IPS-18c (cell line): ENCODE measurements at regions not wholly inside any gene's neighbourhood (a gene's known extent, or its start where the extent isn't known, plus 50 kb on each side); places are given as distances from the start of the nearest gene placed in this dataset.

Experiments used
- H3K4me3 ChIP-seq: 2 replicates; pipeline ENCODE4 v1.7.0; 2013; ENCODE audit warnings: low read depth, mild to moderate bottlenecking, low read length, moderate library complexity; ENCODE audit not compliant: insufficient read depth
- H3K9me3 ChIP-seq: one replicate; pipeline ENCODE4 v1.6.1; 2013; ENCODE audit warnings: mild to moderate bottlenecking, low read length, moderate library complexity; ENCODE audit not compliant: control insufficient read depth, insufficient read depth

DNA sequence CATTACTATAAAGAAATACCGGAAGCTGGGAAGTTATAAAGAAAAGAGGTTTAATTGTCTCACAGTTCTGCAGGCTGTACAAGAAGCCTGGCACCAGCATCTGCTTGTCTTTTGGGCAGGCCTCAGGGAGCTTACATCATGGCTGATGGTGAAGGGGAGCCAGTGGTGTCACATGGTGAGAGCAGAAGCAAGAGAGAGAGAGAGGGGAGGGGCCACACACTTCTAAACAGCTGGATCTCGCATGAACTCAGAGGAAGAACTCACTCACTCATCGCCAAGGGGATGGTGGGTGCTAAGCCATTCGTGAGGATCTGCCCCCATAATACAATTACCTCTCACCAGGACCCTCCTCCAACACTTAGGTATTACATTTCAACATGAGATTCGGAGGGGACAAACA is 51.8 kb upstream of the ANKRD34C start:
- no peaks in the 10 kb centered on the region for H3K9me3 ChIP-seq
- no peak overlapping the region for H3K4me3 ChIP-seq

DNA sequence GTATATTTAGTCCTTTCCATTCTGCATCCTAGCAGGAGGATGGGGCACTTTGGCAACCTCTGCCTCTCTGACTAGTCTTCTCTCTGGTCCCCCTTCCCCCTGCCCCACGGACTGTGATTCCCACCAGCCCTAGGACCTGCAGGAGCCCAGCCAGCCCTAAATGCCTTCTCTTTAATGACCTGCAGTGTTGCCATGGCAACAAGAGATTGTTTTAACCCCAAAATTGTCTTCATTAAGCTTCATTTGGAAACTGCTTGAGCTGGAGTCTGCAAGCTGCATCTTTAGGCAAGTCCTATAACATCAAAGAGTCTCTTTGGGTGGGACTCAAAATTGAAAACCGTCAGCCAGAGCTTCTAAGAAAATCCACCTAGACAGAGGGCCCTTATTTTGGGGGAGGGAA is 59.7 kb upstream of the ANKRD34C start:
- Histone ChIP-seq H3K4me3 (no peak overlapping the region), H3K9me3 (peaks cover 2% of the 10 kb centered on the region)

DNA sequence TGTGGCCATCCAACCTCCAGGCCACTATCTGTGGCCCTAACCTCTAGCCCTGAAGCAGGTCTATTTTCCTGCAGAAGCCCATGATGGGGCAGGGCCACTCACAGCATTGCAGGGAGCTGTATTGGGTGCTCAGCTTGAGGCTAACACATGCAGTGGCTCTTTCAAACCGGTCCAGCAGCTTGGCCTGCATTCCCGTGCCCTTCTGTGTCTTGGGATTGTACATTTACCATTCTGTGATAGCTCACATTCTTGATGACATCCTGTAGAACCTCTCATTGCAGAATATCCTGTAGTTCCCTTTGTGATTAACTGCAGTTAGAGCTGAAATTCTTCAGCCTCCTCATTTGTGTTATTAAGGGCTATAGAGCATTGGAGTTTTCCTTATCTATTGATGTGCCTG is 60.8 kb upstream of the ANKRD34C start:
- Histone ChIP-seq H3K4me3 (no peak overlapping the region), H3K9me3 (peaks cover 2% of the 10 kb centered on the region)

DNA sequence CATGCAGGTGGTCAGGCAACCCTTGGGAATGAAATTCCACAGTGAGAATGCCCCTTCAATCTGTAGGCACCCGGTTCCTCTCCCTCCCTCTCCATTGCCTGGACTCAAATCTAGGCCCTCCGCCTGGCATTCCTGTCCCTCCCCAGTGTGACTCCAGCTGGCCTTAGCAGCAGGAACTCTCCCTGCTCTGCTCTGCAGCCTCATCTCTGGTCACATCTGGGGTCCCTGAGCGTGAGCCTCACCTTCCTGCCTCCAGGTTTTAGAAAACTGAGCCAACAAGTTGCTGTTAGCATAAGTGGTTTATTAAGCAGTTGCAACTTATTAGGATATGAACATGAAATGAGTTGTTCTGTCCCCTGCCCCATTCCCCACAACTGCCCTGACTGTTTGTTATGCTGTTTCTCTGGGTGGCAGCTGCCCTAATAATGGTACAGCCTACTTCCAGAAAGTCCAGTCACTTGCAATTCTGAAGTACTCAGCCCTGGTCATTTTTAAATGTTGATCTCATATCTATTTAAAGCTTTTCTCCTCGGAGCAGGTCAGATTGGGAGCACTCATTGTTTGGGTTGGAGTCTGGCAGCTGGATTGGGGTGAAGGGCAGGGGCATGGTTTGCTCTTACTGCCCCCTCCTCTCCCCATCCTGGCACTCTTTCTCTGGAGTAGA is 63.0 kb upstream of the ANKRD34C start:
- H3K4me3 ChIP-seq = no peak overlapping the region
- peaks cover 2% of the 10 kb centered on the region for H3K9me3 ChIP-seq

DNA sequence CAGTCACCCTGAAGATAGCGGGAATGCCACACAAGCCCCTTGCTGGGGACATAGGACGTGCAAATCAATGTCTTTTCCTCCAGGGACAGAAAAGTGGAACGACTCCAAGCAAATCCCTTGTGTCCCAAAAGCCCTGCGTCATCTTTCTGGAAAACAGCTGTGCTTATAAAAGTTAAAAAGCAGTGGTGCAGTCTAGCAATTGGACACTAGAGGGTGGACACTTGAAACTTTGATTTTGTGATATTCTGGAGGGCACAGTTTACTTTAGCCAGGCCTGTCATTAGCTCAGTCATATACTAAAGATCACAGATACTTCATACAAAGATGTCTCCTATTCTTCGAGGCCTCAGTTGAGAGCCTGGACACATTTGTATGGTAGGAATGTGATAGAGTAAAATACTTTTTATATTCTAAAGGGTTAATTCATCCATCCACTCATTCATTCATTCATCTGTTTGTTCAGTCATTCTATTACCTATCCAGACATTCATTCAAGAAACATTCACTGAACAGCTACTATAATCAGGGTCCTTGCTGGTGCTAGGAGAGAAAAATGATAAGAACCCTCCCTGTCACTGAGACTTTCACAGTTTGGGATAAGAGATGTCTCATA is 63.8 kb upstream of the ANKRD34C start:
- Histone ChIP-seq H3K4me3 (no peak overlapping the region), H3K9me3 (peaks cover 2% of the 10 kb centered on the region)

DNA sequence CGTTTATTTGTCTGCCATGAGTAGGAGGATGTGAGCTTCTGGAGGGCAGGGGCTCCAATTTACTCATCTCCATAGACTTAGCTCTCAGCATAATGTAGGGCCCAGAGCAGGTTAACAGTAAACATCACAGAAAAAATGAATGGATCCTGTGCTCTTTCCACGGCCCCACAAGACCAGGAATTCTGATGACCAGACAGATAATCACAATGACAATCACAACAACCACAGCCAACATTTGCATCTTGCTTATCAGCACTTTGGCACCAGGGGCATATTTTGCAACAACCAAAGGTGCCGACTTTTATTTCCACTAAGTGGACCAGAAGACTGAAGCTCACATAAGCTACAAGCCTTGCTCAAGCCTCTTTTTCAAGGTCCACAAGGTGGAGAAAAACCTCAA is 68.9 kb upstream of the ANKRD34C start:
- H3K4me3 ChIP-seq = no peak overlapping the region
- H3K9me3 ChIP-seq = no peaks in the 10 kb centered on the region

DNA sequence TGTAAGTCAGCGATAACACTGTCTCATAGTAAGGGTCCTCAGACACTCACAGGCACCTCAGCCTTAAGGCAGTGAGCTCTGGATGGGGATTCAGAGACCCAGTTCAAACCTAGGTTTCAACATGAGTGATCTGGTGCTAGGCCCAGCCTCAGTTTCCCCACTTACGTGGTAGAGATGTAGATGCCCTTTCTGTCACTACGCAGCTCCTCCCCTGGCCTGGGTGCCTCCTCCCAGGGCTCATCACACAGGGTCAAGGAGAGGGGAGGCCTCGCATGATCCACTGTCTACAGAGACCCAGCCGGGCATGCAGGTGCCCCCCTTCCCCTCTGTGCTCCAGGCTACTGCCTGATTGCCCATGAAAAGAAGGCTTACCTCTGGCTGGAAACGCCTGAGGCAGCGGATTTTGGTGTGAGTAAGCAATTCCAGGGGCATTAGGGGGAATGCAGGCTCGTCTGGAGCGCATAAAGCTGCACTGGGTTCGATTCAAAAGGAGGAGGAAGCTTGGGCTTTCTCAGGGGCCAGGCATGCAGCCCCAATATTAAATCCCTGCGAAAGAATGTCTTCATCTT is 69.8 kb upstream of the ANKRD34C start:
- Histone ChIP-seq H3K4me3 (no peak overlapping the region), H3K9me3 (no peaks in the 10 kb centered on the region)

DNA sequence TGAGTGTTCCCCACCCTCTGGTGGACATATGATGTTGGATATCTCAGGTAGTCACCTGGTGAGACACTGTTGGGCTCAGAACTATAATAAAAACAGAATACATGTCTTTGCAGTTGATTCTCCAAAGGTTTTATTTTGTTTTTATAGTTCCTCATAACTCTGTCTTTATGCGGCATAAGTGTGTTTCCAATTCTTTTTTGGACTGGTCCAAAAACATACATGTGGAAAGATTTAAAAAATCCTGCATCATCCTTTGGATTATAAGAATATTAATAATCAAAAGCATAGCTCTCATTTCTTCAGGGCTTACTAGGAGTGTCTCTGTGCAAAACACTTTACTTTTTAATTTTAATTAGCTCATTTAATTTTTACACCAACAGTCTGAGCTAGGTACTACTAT is 71.0 kb upstream of the ANKRD34C start:
- no peak overlapping the region for H3K4me3 ChIP-seq

DNA sequence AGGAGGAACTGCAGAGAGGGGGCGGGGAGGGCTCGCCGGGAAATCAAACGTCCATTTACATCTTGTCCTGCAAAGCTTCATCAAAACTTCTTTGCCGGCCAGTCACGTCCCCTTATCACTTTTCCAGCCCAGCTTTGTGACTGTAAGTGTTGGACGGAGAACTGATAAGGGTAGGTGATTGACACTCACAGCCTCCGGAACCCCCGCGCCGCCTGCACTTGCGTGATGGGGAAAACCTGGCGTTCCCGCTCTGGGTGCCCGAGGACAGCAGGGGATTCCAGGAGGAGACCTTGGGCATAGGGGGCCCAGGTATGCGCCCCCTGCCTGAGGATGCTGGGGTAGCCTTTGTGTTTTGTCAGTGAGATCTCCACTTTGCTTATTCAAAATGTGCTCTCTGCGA is 72.8 kb upstream of the ANKRD34C start:
- Histone ChIP-seq H3K9me3 (no peaks in the 10 kb centered on the region), H3K4me3 (peak overlapping the region; percentile 15; the same call in 1 of the 2 replicates)

More for the DNA sequence above, 71.0 kb upstream of the ANKRD34C start:
- no peaks in the 10 kb centered on the region for H3K9me3 ChIP-seq

DNA sequence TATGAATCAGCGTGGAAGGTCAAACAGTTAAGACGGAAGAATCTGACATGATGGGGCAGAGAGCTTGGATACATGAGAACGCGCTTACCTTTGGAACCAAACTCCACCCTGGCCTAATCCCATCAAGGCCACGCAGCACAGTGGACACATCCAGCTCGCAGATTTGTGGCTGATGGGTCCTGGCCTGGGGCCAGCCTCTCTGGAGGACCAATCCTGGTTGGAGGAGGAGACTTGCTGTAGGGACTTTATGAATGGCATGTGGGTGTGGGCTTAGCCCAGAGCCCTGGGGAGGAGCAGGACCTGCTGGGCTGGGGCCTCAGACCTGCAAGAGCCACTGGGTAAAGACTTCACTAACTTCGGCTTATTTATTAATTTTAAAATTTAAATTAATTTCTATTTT is 73.4 kb upstream of the ANKRD34C start:
- Histone ChIP-seq H3K4me3 (no peak overlapping the region), H3K9me3 (no peaks in the 10 kb centered on the region)

DNA sequence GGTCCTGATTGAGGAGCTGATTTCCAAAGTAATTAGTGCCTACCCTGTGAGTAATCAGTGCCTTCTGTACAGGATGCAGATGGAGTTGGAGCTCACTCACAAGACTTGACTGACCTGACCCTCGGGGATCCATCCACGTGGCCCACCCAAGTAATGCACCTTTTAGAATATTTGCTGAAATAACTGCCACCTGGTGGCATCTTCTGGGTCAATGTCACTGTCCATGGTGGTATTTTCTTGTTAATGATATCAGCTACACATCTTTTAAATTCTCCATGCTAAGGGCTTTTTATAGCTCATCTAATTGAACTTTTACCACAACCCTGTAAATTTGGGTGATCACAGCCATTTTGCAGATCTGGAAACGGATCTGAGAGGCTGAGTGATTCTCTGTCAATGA is 74.3 kb upstream of the ANKRD34C start:
- Histone ChIP-seq H3K4me3 (no peak overlapping the region), H3K9me3 (no peaks in the 10 kb centered on the region)

DNA sequence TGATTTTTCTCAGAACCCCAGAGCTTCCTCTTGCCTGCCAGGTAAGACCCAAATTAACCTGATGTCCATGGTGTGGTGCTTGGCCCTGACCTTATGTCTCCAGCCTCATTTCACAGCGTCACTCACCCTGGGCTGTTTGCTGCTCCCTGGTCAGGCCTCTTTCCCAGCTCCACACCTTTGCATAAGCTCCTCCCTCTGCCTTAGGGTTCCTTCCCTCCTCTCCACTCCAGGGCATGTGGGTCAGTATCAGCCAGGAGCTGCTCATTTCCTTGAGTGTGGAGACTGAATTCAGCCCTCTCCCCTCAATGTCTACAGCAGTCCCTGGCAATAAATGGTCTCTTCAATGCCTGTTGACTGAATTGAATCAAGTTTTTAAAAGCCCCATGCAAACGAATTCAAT is 75.6 kb upstream of the ANKRD34C start:
- Histone ChIP-seq H3K4me3 (no peak overlapping the region), H3K9me3 (no peaks in the 10 kb centered on the region)

DNA sequence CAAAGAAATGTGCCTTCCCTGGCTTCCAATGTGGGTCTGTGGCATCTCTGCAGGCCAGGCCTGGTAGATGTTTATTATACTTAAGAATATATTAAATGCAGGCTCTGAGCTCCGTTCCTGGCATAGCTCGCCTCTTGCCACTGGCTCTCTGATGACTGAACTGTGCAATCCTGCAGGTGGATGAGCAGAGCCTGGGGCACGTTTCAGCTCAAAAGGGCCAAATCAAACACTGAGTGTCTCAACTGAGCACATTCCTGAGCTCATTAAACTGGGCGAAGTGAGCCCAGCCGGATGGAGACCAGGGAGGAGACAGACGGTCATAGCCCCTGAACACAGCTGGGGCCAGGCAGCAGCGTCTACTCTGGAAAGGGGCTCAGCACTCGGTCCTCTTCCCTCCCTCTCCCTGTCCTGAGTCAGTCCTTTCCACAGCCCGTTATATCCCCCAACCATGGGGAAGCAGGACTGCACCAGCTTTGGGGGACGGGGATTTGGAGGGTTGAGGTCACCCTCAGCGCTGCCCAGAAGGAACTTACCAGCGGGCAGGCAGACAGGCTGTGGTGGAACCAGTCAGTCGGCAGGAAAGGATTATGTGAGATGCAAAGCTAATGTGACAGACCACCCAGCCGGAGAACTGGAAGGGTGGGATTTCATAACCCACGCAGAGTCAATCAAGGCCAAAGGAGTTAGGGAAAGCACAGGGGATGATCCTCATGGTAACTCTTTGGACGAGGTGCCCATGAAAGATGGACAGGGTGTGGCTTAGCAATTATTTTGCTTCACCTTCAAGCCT is 77.4 kb upstream of the ANKRD34C start:
- Histone ChIP-seq H3K9me3 (no peaks in the 10 kb centered on the region), H3K4me3 (no peak overlapping the region)

DNA sequence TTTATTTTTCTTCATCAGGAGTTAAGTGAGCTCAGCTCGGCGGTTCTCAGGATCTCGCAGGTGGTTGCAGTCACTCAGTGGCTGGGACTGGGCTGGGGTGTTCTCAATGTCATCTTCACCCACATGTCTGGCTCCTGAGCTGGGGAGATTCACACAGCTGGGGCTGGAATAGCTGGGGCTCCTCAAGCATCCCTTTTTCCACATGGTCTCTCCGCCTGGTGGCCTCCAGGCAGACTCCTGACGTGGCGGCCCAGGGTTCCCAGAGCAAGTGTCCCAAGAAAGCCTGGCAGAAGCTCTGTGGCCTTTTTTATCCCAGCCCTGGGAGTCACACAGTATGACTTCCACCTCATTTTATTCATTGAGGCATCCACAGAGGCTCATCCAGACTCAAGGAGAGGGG is 84.1 kb upstream of the ANKRD34C start:
- Histone ChIP-seq H3K4me3 (no peak overlapping the region), H3K9me3 (no peaks in the 10 kb centered on the region)

DNA sequence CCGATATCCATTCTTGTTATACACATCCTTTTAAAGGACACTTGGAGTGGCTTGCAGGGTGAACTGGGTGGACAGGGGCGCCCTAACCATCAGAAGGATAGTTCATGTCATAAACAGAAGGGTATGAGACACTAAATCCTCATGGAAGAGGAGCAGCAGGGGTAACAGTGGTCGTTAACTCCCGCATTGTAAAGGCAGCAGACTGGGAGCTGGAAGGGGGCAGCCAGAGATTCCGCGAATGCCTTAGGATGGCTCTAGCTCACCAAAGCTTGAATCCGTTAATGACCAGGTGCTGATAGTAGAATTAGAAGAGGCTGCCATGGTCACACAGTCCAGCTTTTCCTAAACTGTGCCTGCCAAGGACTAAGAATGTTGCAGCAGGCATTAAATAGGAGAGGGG is 85.2 kb upstream of the ANKRD34C start:
- no peaks in the 10 kb centered on the region for H3K9me3 ChIP-seq
- H3K4me3 ChIP-seq = no peak overlapping the region

DNA sequence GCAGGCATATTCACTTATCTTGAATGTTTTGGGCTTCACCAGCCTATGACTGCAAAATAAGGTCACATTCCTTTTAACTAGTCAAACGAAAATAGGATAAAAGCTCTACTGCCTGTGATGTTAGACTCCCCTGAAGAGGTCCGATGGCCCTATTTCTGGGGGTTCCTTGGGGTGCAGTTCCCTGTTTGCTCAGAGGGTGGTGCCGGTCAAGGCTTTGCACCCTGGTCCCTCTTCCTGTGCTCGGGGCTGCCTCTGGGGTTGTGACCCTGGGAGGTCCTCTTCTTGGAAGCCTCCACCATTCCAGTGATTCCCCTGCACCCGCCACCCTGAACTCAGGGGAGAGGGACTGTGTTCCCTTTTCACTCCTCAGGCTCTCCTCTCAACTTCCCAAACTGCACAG is 86.7 kb upstream of the ANKRD34C start:
- no peak overlapping the region for H3K4me3 ChIP-seq
- H3K9me3 ChIP-seq = no peaks in the 10 kb centered on the region

DNA sequence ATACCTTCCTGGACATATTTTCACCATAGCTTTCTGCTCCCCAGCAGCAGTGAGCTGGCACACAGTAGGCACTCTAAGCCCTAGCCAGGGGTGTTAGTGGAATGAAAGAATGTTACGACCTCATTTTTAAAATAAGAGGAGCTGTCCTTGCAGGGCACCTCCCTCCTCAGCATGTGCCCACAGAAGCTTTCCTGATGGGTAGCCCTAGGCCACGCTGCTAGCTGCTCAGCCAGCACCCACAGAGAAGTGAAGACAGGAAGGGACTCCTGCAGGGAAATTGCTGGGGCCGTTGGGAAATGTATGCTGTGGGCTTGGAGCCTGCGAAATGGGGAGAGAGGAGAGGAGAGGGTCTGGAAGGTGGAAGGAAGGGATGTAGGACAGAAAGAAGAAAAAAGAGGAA is 87.3 kb upstream of the ANKRD34C start:
- H3K4me3 ChIP-seq = no peak overlapping the region
- H3K9me3 ChIP-seq = no peaks in the 10 kb centered on the region

DNA sequence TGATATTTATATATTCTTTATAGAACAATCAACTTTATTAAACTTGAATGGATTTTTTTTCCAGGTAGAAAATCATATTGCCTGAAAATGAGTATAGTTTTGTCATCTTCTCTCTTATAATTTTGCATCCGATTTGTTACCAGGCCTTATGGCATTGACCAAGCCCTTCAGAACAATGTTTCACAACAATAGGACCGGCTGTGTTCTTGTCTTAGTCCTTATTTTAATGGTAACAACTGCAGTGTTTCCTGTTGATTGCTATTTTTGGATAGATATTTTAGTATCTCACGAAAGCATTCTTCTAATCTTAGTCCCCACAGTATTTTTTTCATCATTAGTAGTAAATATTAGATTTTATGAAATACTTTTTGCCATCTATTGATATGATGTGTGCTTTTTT is 88.1 kb upstream of the ANKRD34C start:
- Histone ChIP-seq H3K4me3 (no peak overlapping the region), H3K9me3 (no peaks in the 10 kb centered on the region)
